ENCODE measurements at regions not wholly inside any gene's neighbourhood (a gene's known extent, or its start where the extent isn't known, plus 50 kb on each side); places are given as distances from the start of the nearest gene placed in this dataset.

DNA sequence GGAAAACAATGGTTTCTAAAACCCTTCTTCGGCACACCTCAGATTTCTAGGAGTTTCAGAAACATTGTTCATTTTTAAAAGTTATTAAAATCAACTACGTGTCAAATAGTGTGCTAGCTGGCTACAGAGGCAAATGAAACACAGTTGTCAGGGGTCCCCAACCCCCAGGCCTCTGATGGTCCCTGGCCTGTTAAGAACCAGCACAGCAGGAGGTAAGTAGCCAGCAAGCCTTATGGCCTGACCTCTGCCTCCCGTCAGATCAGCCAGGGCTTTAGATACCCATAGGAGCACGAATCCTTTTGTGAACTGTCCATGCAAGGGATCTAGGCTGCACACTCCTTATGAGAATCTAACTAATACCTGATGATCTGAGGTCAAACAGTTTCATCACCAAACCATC is 648.2 kb downstream of the FAM181B start:
- no peak for FAIRE-seq
- TF ChIP-seq, protein P1, sequence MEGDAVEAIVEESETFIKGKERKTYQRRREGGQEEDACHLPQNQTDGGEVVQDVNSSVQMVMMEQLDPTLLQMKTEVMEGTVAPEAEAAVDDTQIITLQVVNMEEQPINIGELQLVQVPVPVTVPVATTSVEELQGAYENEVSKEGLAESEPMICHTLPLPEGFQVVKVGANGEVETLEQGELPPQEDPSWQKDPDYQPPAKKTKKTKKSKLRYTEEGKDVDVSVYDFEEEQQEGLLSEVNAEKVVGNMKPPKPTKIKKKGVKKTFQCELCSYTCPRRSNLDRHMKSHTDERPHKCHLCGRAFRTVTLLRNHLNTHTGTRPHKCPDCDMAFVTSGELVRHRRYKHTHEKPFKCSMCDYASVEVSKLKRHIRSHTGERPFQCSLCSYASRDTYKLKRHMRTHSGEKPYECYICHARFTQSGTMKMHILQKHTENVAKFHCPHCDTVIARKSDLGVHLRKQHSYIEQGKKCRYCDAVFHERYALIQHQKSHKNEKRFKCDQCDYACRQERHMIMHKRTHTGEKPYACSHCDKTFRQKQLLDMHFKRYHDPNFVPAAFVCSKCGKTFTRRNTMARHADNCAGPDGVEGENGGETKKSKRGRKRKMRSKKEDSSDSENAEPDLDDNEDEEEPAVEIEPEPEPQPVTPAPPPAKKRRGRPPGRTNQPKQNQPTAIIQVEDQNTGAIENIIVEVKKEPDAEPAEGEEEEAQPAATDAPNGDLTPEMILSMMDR (IDR thresholded peaks at IDR 0.05; ENCODE audit: insufficient read depth, missing control alignments) = no peak
- no peak for DNase-seq (ENCODE audit: insufficient read length, low spot score)

DNA sequence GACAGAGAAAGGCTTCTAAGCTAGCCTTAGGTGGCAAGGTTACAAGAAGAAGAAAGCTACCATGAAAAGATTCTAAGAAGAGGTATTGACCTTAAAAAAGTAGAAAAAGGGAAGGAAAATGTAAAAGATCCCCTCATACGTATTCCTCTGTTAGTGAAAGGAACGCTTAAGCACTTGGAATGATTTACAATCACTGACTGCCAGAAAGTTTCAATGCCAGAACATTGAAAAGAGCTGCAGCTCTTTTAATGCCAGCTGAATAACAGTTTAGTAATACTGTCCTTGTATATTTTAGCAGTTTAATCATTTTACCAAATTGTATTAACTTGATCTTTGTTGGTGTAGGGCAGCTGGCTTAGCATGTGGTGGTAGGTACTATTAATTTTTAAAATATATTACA is 650.7 kb downstream of the FAM181B start:
- TF ChIP-seq, protein P1 (IDR thresholded peaks at IDR 0.05; ENCODE audit: insufficient read depth, missing control alignments) = no peak
- no peak for DNase-seq (ENCODE audit: insufficient read length, low spot score)
- FAIRE-seq = no peak

DNA sequence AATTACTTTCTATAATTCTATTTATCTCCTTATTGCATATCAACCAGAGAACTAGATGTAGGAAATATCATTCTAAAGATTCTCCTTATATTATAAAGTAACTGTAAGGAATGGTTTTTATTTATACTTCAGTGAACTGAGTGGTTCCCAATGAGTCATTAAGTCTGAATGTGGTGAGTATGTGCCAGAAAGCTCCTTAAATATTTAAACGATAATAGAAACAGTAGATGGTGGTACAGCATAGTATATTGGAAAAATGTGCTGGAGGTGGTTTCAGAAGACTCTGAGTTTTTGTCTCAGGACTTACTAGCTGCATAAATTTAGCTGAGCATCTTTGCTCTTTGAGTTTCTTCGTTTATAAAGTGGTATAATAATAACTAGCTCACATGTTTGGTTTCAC is 653.5 kb downstream of the FAM181B start:
- DNase-seq (ENCODE audit: insufficient read length, low spot score) = no peak
- no peak for FAIRE-seq
- TF ChIP-seq, protein P1 (IDR thresholded peaks at IDR 0.05; ENCODE audit: insufficient read depth, missing control alignments) = no peak

DNA sequence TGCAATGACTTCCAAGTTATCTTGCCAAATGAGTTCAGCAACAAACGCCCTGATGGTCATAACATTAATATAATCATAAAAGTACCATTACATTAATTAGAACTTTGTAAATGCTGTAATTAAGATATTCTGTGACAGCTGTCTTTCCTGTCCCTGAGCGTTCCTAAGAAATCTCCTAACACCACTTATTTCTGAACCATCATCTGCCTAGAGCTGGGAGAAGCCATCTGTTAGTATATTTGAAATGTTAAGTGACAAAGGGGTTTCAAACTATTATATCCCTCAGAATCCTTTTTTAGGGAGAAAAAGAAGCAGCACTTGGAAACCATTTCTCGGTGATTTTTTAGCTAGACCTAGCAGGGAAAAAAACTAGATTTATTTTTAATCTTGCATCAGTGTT is 657.5 kb downstream of the FAM181B start:
- TF ChIP-seq, protein P1 (IDR thresholded peaks at IDR 0.05; ENCODE audit: insufficient read depth, missing control alignments) = no peak
- FAIRE-seq (peak; percentile 56), DNase-seq (ENCODE audit: insufficient read length, low spot score) (no peak)

DNA sequence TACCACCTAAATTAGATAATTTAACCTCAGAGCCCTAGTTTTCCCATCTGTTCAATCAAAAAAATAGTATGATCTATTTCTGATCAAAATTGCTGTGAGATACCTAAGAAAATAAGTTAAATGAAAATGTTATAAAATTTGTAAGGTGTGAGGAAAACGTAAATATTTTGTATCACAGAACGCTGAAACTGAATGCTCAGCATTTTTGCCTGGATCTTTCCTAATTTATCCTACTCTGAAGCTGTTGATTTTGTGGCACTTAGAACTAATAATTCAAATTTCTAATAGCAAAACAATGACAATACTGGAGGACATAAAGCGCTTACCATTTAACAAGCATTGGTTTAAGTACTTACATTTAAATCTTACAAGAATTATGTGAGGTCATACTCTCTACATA is 674.2 kb downstream of the FAM181B start:
- FAIRE-seq = no peak
- TF ChIP-seq, protein P1 (IDR thresholded peaks at IDR 0.05; ENCODE audit: insufficient read depth, missing control alignments) = no peak
- DNase-seq (ENCODE audit: insufficient read length, low spot score) = no peak

DNA sequence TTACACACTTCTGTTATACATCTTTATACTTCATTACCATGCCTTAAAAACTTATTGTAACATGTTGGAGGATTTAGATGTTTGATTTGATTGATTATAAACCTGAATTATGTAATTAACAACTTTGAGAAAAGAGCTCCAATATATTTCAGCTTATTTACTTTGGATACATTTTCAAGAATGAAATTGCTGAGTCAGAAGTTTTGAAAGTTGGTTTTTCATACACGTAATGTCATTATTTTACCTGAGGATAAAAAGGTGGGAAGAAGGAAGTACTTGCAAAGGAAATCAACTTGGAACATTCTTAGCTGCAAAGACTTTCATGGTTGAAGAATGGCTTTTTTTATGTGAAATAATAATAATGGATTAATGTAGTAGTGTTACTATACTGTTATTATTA is 677.2 kb downstream of the FAM181B start:
- FAIRE-seq (no peak), DNase-seq (ENCODE audit: insufficient read length, low spot score) (no peak)
- TF ChIP-seq, protein P1 (IDR thresholded peaks at IDR 0.05; ENCODE audit: insufficient read depth, missing control alignments) = no peak

DNA sequence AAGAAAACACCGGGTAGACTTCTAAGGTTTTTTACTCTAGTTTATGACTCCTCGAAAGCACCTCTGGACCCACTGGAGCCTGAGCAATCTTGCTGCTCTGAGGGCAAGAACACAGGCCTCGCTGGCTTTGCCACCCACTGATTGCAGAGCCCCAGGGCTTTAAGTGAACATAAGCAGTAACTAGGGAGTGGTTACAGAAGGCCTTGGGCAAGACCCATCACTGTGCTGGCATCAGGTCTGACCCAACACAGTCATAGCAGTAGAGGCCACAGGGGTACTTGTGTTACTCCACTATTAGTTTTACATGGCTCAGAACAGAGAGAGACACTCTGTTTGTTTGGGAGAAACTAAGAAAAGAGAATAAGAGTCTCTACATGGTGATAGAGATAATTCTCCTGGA is 684.5 kb downstream of the FAM181B start:
- DNase-seq (ENCODE audit: insufficient read length, low spot score) (no peak), FAIRE-seq (no peak)
- TF ChIP-seq, protein P1 (IDR thresholded peaks at IDR 0.05; ENCODE audit: insufficient read depth, missing control alignments) = no peak
